ENCODE measurements at regions not wholly inside any gene's neighbourhood (a gene's known extent, or its start where the extent isn't known, plus 50 kb on each side); places are given as distances from the start of the nearest gene placed in this dataset.
"Not testable (repeated sequence)": the region's sequence is repeated elsewhere in the genome, so short reads cannot be mapped to it uniquely, and the experiment has no call there.

DNA sequence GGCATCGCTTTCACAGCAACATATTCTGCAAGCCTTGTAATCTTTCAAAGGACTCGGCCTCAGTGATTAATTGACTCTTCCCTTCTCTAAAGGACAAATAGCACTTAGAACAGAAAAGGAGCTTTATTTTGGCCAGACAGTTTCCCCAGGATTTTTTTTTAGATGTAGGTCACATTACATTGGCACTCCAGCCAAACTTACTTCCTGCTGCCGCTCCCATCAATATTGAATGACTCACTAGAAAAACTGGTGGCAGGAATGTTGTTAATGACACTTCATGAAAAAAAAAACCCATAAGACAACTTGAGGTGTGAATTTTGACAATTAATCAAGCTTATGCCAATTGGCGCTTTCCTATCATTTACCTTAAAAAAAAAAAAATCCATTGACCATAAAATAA lies 432.6 kb downstream of the TOX3 start:
- no peaks in the 10 kb centered on the region for H3K27me3 ChIP-seq (ENCODE audit: insufficient read depth, poor library complexity, severe bottlenecking)
- no peak overlapping the region for H3K4me3 ChIP-seq (replicated peaks; ENCODE audit: insufficient read depth, low read length)
- TF ChIP-seq POLR2AphosphoS5 (IDR thresholded peaks at IDR 0.05; ENCODE audit: low read depth), result no peak
- no peak for TF ChIP-seq SPI1 (IDR thresholded peaks at IDR 0.05; ENCODE audit: borderline replicate concordance, low read depth)
- no peak for DNase-seq (ENCODE audit: low read depth in 1 of 2, low spot score in 1 of 2)
- H3K27ac ChIP-seq (replicated peaks), result no peak overlapping the region

GRCh38 chr16:52113533-52114183 lies 433.3 kb downstream of the TOX3 start:
- TF ChIP-seq POLR2AphosphoS5 (IDR thresholded peaks at IDR 0.05; ENCODE audit: low read depth) (no peak), SPI1 (IDR thresholded peaks at IDR 0.05; ENCODE audit: borderline replicate concordance, low read depth) (no peak), REST (IDR thresholded peaks at IDR 0.05; ENCODE audit: insufficient replicate concordance, low read depth) (no peak)
- TF ChIP-seq, protein P1, sequence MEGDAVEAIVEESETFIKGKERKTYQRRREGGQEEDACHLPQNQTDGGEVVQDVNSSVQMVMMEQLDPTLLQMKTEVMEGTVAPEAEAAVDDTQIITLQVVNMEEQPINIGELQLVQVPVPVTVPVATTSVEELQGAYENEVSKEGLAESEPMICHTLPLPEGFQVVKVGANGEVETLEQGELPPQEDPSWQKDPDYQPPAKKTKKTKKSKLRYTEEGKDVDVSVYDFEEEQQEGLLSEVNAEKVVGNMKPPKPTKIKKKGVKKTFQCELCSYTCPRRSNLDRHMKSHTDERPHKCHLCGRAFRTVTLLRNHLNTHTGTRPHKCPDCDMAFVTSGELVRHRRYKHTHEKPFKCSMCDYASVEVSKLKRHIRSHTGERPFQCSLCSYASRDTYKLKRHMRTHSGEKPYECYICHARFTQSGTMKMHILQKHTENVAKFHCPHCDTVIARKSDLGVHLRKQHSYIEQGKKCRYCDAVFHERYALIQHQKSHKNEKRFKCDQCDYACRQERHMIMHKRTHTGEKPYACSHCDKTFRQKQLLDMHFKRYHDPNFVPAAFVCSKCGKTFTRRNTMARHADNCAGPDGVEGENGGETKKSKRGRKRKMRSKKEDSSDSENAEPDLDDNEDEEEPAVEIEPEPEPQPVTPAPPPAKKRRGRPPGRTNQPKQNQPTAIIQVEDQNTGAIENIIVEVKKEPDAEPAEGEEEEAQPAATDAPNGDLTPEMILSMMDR (IDR thresholded peaks at IDR 0.05; ENCODE audit: insufficient read depth, low read length), result no peak
- no peak for DNase-seq (ENCODE audit: low read depth in 1 of 2, low spot score in 1 of 2)
- Histone ChIP-seq H3K4me3 (replicated peaks; ENCODE audit: insufficient read depth, low read length) (no peak overlapping the region), H3K27ac (replicated peaks) (no peak overlapping the region), H3K27me3 (ENCODE audit: insufficient read depth, poor library complexity, severe bottlenecking) (no peaks in the 10 kb centered on the region)

DNA sequence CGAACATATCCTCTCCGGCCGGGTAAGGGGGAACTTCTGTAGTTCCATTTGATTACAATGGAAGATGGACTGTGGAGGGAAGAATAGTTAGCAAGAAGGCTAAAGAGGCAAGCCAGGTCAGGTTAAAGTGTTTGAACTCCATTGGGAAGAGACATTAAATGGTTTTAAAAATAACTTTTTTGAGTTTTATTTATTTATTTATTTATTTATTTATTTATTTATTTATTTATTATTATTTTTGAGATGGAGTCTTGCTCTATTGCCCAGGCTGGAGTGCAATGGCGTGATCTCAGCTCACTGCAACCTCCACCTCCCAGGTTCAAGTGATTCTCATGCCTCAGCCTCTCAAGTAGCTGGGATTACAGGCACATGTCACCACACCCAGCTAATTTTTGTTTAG lies 441.9 kb downstream of the TOX3 start:
- not testable (repeated sequence) for DNase-seq (ENCODE audit: low read depth in 1 of 2, low spot score in 1 of 2); H3K27ac ChIP-seq (replicated peaks); H3K27me3 ChIP-seq (ENCODE audit: insufficient read depth, poor library complexity, severe bottlenecking); H3K4me3 ChIP-seq (replicated peaks; ENCODE audit: insufficient read depth, low read length)

DNA sequence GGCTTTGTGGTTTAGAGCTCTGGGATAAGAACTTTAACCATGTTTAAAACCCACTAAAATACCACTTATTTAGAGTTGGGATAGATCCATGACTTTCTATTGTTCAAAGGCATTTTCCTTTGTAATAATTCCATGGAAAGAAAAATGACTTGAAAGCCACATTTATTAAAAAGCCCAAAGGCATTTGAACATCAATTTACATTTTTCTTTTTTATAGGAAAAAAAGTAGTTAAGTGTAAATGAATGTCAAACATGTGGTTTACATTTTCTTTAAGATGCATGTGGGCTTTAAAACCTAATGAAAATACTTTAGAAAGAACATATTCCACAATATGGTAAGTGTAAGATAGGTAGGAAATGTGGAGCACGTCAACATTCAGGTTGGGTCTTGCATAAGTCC lies 443.2 kb downstream of the TOX3 start:
- H3K27me3 ChIP-seq (ENCODE audit: insufficient read depth, poor library complexity, severe bottlenecking), result no peaks in the 10 kb centered on the region
- no peak overlapping the region for H3K4me3 ChIP-seq (replicated peaks; ENCODE audit: insufficient read depth, low read length)
- no peak for DNase-seq (ENCODE audit: low read depth in 1 of 2, low spot score in 1 of 2)
- TF ChIP-seq POLR2AphosphoS5 (IDR thresholded peaks at IDR 0.05; ENCODE audit: low read depth) (no peak), SPI1 (IDR thresholded peaks at IDR 0.05; ENCODE audit: borderline replicate concordance, low read depth) (no peak), REST (IDR thresholded peaks at IDR 0.05; ENCODE audit: insufficient replicate concordance, low read depth) (no peak), GABPA (IDR thresholded peaks at IDR 0.05; ENCODE audit: low read depth) (no peak)
- TF ChIP-seq, protein P1 (IDR thresholded peaks at IDR 0.05; ENCODE audit: insufficient read depth, low read length), result no peak
- no peak overlapping the region for H3K27ac ChIP-seq (replicated peaks)

DNA sequence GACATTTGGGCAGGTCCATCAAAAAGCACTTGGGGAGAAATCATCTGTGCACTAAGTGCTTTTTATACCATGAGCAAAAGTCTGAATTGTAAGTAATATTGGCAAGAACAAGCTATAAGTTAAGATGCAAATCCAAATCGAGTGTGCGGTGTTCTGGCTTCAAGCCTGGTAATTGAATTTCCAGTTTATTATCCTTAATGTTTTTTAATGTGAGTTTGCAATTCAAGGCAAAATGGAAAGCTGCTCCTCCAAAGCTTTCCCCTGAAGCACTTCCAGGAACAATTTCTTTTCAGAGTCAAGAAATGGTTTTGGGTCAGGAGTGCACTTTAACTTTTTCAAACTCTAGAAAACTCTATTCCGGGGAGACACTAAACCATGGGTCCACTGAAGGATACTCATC lies 445.7 kb downstream of the TOX3 start:
- H3K27me3 ChIP-seq (ENCODE audit: insufficient read depth, poor library complexity, severe bottlenecking), result no peaks in the 10 kb centered on the region
- TF ChIP-seq, protein P1 (IDR thresholded peaks at IDR 0.05; ENCODE audit: insufficient read depth, low read length), result no peak
- no peak for TF ChIP-seq SPI1 (IDR thresholded peaks at IDR 0.05; ENCODE audit: borderline replicate concordance, low read depth)
- TF ChIP-seq POLR2AphosphoS5 (IDR thresholded peaks at IDR 0.05; ENCODE audit: low read depth), result no peak
- TF ChIP-seq REST (IDR thresholded peaks at IDR 0.05; ENCODE audit: insufficient replicate concordance, low read depth), result no peak
- TF ChIP-seq GABPA (IDR thresholded peaks at IDR 0.05; ENCODE audit: low read depth), result no peak
- no peak overlapping the region for H3K4me3 ChIP-seq (replicated peaks; ENCODE audit: insufficient read depth, low read length)
- no peak for DNase-seq (ENCODE audit: low read depth in 1 of 2, low spot score in 1 of 2)
- H3K27ac ChIP-seq (replicated peaks), result no peak overlapping the region

Measured in HL-60 (cell line).